Chondrocyte (in vitro differentiated cells): ENCODE measurements at regions not wholly inside any gene's neighbourhood (a gene's known extent, or its start where the extent isn't known, plus 50 kb on each side); places are given as distances from the start of the nearest gene placed in this dataset.

Experiments
- DNase-seq: peaks from one replicate; pipeline ENCODE4 v3.0.0; 2021; ENCODE audit warnings: mixed read lengths, low spot score
- H3K27ac Mint-ChIP-seq: one replicate; pipeline ENCODE4 v1.8.0; 2021; ENCODE audit warnings: mild to moderate bottlenecking, moderate library complexity, mixed read lengths; ENCODE audit not compliant: unreplicated experiment
- H3K27me3 Mint-ChIP-seq: 2 replicates; pipeline ENCODE4 v1.8.0; 2021; ENCODE audit warnings: low read depth, mixed read lengths
- H3K36me3 Mint-ChIP-seq: 2 replicates; pipeline ENCODE4 v1.8.0; 2021; ENCODE audit warnings: low read depth, mixed read lengths
- H3K4me1 Mint-ChIP-seq: 2 replicates; pipeline ENCODE4 v1.8.0; 2021; ENCODE audit warnings: low read depth, mild to moderate bottlenecking, mixed read lengths
- H3K4me3 Mint-ChIP-seq: one replicate; pipeline ENCODE4 v1.8.0; 2021; ENCODE audit warnings: mild to moderate bottlenecking, moderate library complexity, mixed read lengths; ENCODE audit not compliant: unreplicated experiment
- H3K9me3 Mint-ChIP-seq: 2 replicates; pipeline ENCODE4 v1.8.0; 2021; ENCODE audit warnings: low read depth, mixed read lengths
- TF ChIP-seq, protein P1 (sequence below): fragments of 200-600 bp; sonication (generic); IDR thresholded peaks from 2 replicates; pipeline ENCODE4 v1.5.0; 2021; ENCODE audit warnings: antibody characterized with exemption, mild to moderate bottlenecking, moderate library complexity

DNA sequence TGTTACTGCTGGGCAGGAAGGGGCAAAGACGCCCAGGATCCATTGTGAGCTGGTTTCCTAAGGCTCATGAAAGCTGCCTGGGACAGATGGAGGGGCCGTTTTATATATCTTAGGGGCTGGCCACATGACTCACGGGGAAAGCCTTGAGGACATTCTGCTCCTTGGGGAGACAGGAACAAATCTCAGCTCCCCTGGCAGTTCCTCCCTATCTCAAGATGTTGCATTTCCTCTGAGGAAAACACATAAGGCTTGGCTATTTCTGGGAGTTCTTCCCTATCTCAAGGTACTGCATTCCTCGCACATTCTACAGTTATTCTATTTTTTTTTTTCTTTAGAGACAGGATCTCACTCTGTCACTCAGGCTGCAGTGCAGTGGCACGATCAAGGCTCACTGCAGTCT lies 804.6 kb upstream of the TENM3 start:
- Mint-ChIP-seq H3K9me3 (no peaks in the 10 kb centered on the region), H3K4me1 (no peaks in the 10 kb centered on the region), H3K27ac (no peak overlapping the region), H3K36me3 (no peaks in the 10 kb centered on the region), H3K4me3 (no peak overlapping the region), H3K27me3 (no peaks in the 10 kb centered on the region)
- TF ChIP-seq, protein P1, sequence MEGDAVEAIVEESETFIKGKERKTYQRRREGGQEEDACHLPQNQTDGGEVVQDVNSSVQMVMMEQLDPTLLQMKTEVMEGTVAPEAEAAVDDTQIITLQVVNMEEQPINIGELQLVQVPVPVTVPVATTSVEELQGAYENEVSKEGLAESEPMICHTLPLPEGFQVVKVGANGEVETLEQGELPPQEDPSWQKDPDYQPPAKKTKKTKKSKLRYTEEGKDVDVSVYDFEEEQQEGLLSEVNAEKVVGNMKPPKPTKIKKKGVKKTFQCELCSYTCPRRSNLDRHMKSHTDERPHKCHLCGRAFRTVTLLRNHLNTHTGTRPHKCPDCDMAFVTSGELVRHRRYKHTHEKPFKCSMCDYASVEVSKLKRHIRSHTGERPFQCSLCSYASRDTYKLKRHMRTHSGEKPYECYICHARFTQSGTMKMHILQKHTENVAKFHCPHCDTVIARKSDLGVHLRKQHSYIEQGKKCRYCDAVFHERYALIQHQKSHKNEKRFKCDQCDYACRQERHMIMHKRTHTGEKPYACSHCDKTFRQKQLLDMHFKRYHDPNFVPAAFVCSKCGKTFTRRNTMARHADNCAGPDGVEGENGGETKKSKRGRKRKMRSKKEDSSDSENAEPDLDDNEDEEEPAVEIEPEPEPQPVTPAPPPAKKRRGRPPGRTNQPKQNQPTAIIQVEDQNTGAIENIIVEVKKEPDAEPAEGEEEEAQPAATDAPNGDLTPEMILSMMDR, result no peak
- DNase-seq, result no peak

GRCh38 chr4:181443021-181443420 lies 800.2 kb upstream of the TENM3 start:
- Mint-ChIP-seq H3K4me3 (no peak overlapping the region), H3K36me3 (no peaks in the 10 kb centered on the region), H3K4me1 (no peaks in the 10 kb centered on the region), H3K9me3 (no peaks in the 10 kb centered on the region), H3K27me3 (no peaks in the 10 kb centered on the region), H3K27ac (no peak overlapping the region)
- no peak for DNase-seq
- TF ChIP-seq, protein P1, result no peak

GRCh38 chr4:181465826-181466225 lies 777.4 kb upstream of the TENM3 start:
- H3K36me3 Mint-ChIP-seq, result no peaks in the 10 kb centered on the region
- H3K27ac Mint-ChIP-seq, result no peak overlapping the region
- DNase-seq, result no peak
- TF ChIP-seq, protein P1, result no peak
- peaks cover 14% of the 10 kb centered on the region for H3K9me3 Mint-ChIP-seq
- H3K4me3 Mint-ChIP-seq, result no peak overlapping the region
- no peaks in the 10 kb centered on the region for H3K4me1 Mint-ChIP-seq
- no peaks in the 10 kb centered on the region for H3K27me3 Mint-ChIP-seq

DNA sequence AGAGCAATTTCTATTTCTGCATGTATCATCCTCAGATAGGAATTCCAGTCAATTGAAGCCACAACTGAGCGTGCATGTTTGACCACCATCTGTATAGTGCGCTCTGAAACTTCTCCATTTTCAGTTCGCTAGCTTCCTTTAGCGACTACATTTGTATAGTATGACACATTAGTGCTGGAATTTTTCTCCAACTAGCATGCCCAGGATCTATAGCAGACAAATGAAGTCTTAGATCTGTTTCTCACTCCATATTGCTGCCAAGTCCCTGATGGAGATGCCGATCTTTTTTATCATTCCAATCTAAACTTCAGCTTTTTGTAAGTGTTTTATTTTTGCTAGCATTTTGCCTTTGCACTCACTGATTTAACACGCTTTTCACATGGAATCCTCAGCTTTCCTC lies 774.8 kb upstream of the TENM3 start:
- no peaks in the 10 kb centered on the region for H3K36me3 Mint-ChIP-seq
- no peak for DNase-seq
- TF ChIP-seq, protein P1, result no peak
- H3K4me3 Mint-ChIP-seq, result no peak overlapping the region
- H3K27me3 Mint-ChIP-seq, result no peaks in the 10 kb centered on the region
- peaks cover 7% of the 10 kb centered on the region for H3K9me3 Mint-ChIP-seq
- no peaks in the 10 kb centered on the region for H3K4me1 Mint-ChIP-seq
- H3K27ac Mint-ChIP-seq, result no peak overlapping the region

DNA sequence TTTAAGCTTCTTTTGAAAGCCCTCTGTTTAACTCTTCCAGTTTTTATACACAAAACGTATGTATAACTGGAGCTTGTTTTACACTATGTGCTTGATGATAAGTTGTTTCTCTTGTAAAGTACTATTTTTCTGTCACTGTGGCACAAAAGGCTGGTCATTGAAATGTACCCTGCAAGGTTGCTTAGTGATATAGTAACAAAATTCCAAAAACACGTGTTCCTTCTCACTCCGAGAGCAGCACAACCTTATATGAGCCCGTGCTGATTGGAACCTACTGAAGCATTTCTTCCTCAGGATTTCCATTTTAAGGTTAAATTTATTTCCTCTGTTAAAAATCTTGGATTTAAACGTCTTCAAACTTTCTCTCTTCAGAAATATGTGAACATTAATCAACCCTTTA lies 772.9 kb upstream of the TENM3 start:
- no peaks in the 10 kb centered on the region for H3K36me3 Mint-ChIP-seq
- DNase-seq, result no peak
- TF ChIP-seq, protein P1, result no peak
- H3K4me1 Mint-ChIP-seq, result no peaks in the 10 kb centered on the region
- H3K9me3 Mint-ChIP-seq, result no peaks in the 10 kb centered on the region
- H3K27me3 Mint-ChIP-seq, result no peaks in the 10 kb centered on the region
- H3K4me3 Mint-ChIP-seq, result no peak overlapping the region
- H3K27ac Mint-ChIP-seq, result no peak overlapping the region
